ENCODE measurements at regions not wholly inside any gene's neighbourhood (a gene's known extent, or its start where the extent isn't known, plus 50 kb on each side); places are given as distances from the start of the nearest gene placed in this dataset.

DNA sequence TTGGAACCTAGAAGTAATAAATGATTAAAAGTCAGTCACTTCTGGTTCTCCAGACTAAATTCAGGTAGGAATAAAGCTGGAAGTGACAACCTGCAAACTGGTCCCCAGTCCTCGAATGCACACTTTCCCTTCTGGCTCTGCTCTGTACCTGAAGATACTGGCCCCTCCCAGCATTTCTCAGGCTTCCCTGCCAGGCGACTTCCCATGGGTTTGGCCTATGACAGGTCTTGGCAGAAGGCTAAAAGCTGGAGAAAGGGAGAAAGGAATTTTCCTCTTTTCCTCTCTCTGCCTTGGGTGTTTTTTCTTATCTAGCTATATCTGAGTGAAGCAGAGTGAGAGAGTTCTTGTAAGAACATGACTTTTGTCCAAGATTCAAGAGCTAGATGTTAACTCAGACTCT is 1005.7 kb downstream of the DTWD2 start:
- intact Hi-C loops (cut with micrococcal nuclease), result no loop called here
- Mint-ChIP-seq H3K27ac (no peak overlapping the region), H3K27me3 (ENCODE audit: low read depth in 2 of 2) (no peaks in the 10 kb centered on the region)

DNA sequence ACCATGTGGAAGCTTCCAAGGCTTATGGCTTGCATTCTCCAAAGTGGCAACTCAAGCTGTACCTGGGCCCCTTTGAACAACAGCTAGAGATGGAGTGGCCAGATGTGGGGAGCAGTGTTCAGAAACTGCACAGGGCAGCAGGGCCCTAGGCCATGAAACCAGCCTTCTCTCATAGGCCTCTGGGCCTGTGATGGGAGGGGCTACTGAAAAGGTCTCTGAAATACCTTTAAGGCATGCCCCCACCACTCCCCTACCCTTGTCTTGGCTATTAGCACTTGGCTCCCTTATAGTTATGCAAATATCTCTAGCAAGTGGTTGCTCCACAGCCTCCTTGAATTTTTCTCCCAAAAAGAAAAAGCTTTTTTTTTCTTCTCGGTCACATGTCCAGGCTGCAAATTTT is 1014.6 kb downstream of the DTWD2 start:
- H3K9me3 Mint-ChIP-seq, result peaks cover 17 to 27% of the 10 kb centered on the region in 2 donors
- no peaks in the 10 kb centered on the region for H3K4me1 Mint-ChIP-seq
- H3K27me3 Mint-ChIP-seq (ENCODE audit: low read depth in 2 of 2), result no peaks in the 10 kb centered on the region
- TF ChIP-seq, protein P1, sequence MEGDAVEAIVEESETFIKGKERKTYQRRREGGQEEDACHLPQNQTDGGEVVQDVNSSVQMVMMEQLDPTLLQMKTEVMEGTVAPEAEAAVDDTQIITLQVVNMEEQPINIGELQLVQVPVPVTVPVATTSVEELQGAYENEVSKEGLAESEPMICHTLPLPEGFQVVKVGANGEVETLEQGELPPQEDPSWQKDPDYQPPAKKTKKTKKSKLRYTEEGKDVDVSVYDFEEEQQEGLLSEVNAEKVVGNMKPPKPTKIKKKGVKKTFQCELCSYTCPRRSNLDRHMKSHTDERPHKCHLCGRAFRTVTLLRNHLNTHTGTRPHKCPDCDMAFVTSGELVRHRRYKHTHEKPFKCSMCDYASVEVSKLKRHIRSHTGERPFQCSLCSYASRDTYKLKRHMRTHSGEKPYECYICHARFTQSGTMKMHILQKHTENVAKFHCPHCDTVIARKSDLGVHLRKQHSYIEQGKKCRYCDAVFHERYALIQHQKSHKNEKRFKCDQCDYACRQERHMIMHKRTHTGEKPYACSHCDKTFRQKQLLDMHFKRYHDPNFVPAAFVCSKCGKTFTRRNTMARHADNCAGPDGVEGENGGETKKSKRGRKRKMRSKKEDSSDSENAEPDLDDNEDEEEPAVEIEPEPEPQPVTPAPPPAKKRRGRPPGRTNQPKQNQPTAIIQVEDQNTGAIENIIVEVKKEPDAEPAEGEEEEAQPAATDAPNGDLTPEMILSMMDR (IDR thresholded peaks at IDR 0.05), result no peak
- peaks cover 4% of the 10 kb centered on the region for H3K9me3 ChIP-seq (ENCODE audit: control insufficient read depth, insufficient read depth, low read length)
- no peak for ATAC-seq
- H3K27ac ChIP-seq (ENCODE audit: low read length), result no peak overlapping the region
- H3K4me3 Mint-ChIP-seq, result no peak overlapping the region
- no peak overlapping the region for H3K4me3 ChIP-seq (ENCODE audit: low read length)
- 95% methylated on average over 1 of the region's 1 CpG for WGBS (ENCODE audit: insufficient coverage)
- H3K36me3 ChIP-seq (ENCODE audit: control insufficient read depth, insufficient read depth, low read length), result no peaks in the 10 kb centered on the region
- H3K27ac Mint-ChIP-seq, result no peak overlapping the region
- intact Hi-C loops (cut with micrococcal nuclease), result no loop called here
- H3K4me1 ChIP-seq (ENCODE audit: control insufficient read depth, insufficient read depth, low read length), result no peaks in the 10 kb centered on the region
- no peaks in the 10 kb centered on the region for H3K36me3 Mint-ChIP-seq
- no peak for DNase-seq
- no peaks in the 10 kb centered on the region for H3K27me3 ChIP-seq (ENCODE audit: control insufficient read depth, insufficient read depth, low read length)

More for the DNA sequence above, 1005.7 kb downstream of the DTWD2 start:
- H3K4me1 ChIP-seq (ENCODE audit: control insufficient read depth, insufficient read depth, low read length), result no peaks in the 10 kb centered on the region
- TF ChIP-seq, protein P1 (IDR thresholded peaks at IDR 0.05), result no peak
- peaks cover 5% of the 10 kb centered on the region for H3K36me3 Mint-ChIP-seq
- no peak for DNase-seq
- H3K4me1 Mint-ChIP-seq, result no peaks in the 10 kb centered on the region
- H3K9me3 Mint-ChIP-seq, result peaks cover 12 to 16% of the 10 kb centered on the region in 2 donors
- no peak overlapping the region for H3K4me3 ChIP-seq (ENCODE audit: low read length)
- H3K36me3 ChIP-seq (ENCODE audit: control insufficient read depth, insufficient read depth, low read length), result no peaks in the 10 kb centered on the region
- H3K9me3 ChIP-seq (ENCODE audit: control insufficient read depth, insufficient read depth, low read length), result no peaks in the 10 kb centered on the region
- ATAC-seq, result no peak
- H3K4me3 Mint-ChIP-seq, result no peak overlapping the region
- 92% methylated on average over 1 of the region's 2 CpGs for WGBS (ENCODE audit: insufficient coverage)
- no peak overlapping the region for H3K27ac ChIP-seq (ENCODE audit: low read length)
- H3K27me3 ChIP-seq (ENCODE audit: control insufficient read depth, insufficient read depth, low read length), result no peaks in the 10 kb centered on the region

DNA sequence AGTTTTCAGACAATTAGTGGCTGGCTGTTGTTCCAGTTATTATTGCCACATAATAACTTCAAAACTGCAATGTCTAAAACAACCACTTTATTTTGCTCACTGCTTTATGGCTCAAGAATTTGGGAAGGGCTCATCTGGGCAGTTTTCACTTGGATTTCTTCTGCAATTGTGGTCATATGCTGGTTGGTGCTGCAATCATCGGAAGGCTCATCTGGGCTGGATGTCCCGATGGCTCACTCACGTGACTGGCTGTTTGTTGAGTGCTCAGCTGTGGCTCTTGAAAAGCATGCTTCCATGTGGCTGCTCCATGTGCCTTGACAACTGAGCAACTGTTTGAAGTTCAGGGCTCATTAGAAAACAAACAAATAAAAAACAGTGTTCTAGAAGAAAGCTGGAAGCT is 1032.5 kb downstream of the DTWD2 start:
- Mint-ChIP-seq H3K36me3 (no peaks in the 10 kb centered on the region), H3K9me3 (peaks cover 10 to 22% of the 10 kb centered on the region in 2 donors), H3K4me3 (no peak overlapping the region), H3K27me3 (ENCODE audit: low read depth in 2 of 2) (no peaks in the 10 kb centered on the region), H3K27ac (no peak overlapping the region), H3K4me1 (no peaks in the 10 kb centered on the region)
- ATAC-seq, result no peak
- H3K4me3 ChIP-seq (ENCODE audit: low read length), result no peak overlapping the region
- TF ChIP-seq, protein P1 (IDR thresholded peaks at IDR 0.05), result no peak
- no peaks in the 10 kb centered on the region for H3K4me1 ChIP-seq (ENCODE audit: control insufficient read depth, insufficient read depth, low read length)
- H3K9me3 ChIP-seq (ENCODE audit: control insufficient read depth, insufficient read depth, low read length), result peaks cover 3% of the 10 kb centered on the region
- intact Hi-C loops (cut with micrococcal nuclease), result no loop called here
- H3K36me3 ChIP-seq (ENCODE audit: control insufficient read depth, insufficient read depth, low read length), result no peaks in the 10 kb centered on the region
- H3K27me3 ChIP-seq (ENCODE audit: control insufficient read depth, insufficient read depth, low read length), result no peaks in the 10 kb centered on the region
- 96% methylated on average over 3 of the region's 3 CpGs for WGBS (ENCODE audit: insufficient coverage)
- H3K27ac ChIP-seq (ENCODE audit: low read length), result no peak overlapping the region
- DNase-seq, result no peak

DNA sequence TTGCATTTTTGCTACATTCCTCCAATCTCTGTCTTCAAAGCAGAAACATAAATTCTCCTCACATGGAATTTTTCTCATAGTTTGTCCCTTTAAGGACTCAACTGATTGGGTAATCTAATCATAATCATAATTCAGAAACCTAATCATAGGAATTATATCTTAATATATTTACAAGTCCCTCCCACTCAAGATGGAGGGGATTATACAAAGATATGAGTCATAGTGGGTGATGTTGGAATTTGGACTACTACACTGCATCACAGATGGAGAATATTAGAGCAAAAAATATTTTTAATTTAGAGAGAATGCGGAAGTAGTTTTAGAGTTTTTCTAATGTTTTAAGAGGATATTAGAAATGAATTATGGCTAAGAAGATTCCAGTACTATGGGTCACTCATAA is 1034.0 kb downstream of the DTWD2 start:
- no peak overlapping the region for H3K27ac ChIP-seq (ENCODE audit: low read length)
- Mint-ChIP-seq H3K27me3 (ENCODE audit: low read depth in 2 of 2) (no peaks in the 10 kb centered on the region), H3K4me1 (no peaks in the 10 kb centered on the region), H3K4me3 (no peak overlapping the region), H3K36me3 (no peaks in the 10 kb centered on the region), H3K27ac (no peak overlapping the region), H3K9me3 (peaks cover 12 to 27% of the 10 kb centered on the region in 2 donors)
- no peaks in the 10 kb centered on the region for H3K4me1 ChIP-seq (ENCODE audit: control insufficient read depth, insufficient read depth, low read length)
- DNase-seq (no peak), ATAC-seq (no peak)
- no peaks in the 10 kb centered on the region for H3K36me3 ChIP-seq (ENCODE audit: control insufficient read depth, insufficient read depth, low read length)
- intact Hi-C loops (cut with micrococcal nuclease), result no loop called here
- WGBS (ENCODE audit: insufficient coverage), result no CpG with 5 or more reads among the region's 1 CpG
- H3K9me3 ChIP-seq (ENCODE audit: control insufficient read depth, insufficient read depth, low read length), result peaks cover 3% of the 10 kb centered on the region
- TF ChIP-seq, protein P1 (IDR thresholded peaks at IDR 0.05), result no peak
- H3K4me3 ChIP-seq (ENCODE audit: low read length), result no peak overlapping the region
- no peaks in the 10 kb centered on the region for H3K27me3 ChIP-seq (ENCODE audit: control insufficient read depth, insufficient read depth, low read length)
